ENCODE measurements at regions not wholly inside any gene's neighbourhood (a gene's known extent, or its start where the extent isn't known, plus 50 kb on each side); places are given as distances from the start of the nearest gene placed in this dataset.

DNA sequence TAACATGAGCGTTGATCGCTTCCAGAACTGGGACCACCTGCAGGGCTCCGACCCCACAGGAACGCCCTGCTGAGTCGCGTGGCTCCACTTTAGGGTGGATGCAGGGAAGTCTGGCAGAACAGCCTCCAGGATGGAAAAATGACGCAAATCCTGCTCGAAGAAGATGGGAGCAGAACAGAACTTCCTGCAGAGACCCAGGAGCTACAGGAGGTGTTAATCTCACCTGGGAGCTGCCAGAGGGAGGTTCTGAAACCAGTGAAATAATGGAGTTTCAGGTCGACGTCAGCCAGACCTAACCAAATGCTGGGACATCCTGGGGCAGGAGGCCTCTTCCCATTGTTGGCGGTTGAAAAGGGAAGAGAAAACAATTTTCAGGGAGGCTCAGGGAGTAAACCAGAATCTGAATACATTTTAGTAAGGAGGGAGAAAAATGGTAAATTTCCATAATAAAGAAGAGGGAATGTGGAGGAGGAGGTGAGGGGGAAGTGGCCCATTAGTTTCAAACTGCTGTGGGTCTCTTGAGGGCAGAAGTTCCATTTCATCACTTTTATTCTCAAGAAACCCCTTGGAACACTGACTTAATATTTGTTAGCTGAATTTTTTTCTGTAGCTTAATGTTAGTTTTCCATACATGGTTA is 558.4 kb upstream of the CDH4 start:
- H3K14ac ChIP-seq (ENCODE audit: insufficient read length), result no peak overlapping the region
- no peaks in the 10 kb centered on the region for H4K20me1 ChIP-seq (replicated peaks in 1 of 2; ENCODE audit: control insufficient read depth in 1 of 2, insufficient read depth in 2 of 2, low read length in 2 of 2)
- H2AK5ac ChIP-seq (ENCODE audit: low read depth, low read length), result peak overlapping the region; percentile 45; the same call in 1 of the 2 replicates
- peak overlapping the region; percentile 98; the same call in 1 of the 2 replicates for H2BK20ac ChIP-seq (ENCODE audit: low read length)
- peak overlapping the region; percentile 39 for H4K5ac ChIP-seq (ENCODE audit: insufficient read length, low read depth, low read length)
- DNase-seq (ENCODE audit: low read depth in 1 of 2, low spot score in 2 of 2), result peak in 1 of 2 experiments; percentile 56
- H2BK120ac ChIP-seq (replicated peaks; ENCODE audit: low read depth, low read length), result peak overlapping the region; percentile 93
- H3K27ac ChIP-seq (ENCODE audit: low read depth, low read length), result peak overlapping the region; percentile 75; the same call in 1 of the 2 replicates
- peak overlapping the region; percentile 29 to 44; a peak in 3 of 4 replicates for H3K4me2 ChIP-seq (ENCODE audit: insufficient read depth in 1 of 2, low read depth in 2 of 2, low read length in 2 of 2)
- 28% methylated on average over 11 of the region's 11 CpGs; no CpG with 5 or more reads in 1 of the 2 experiments for WGBS, 2 experiments (ENCODE audit: extremely low coverage in 1 of 2, insufficient coverage in 1 of 2, insufficient read length in 1 of 2, insufficient replicate concordance in 2 of 2, low coverage in 1 of 2, low lambda C conversion rate in 2 of 2, missing lambda C conversion rate in 1 of 2)
- peak overlapping the region; percentile 97 for H2BK12ac ChIP-seq (ENCODE audit: low read depth, low read length)
- H3K79me1 ChIP-seq (ENCODE audit: low read depth, low read length), result no peaks in the 10 kb centered on the region
- H4K8ac ChIP-seq (ENCODE audit: extremely low read depth, insufficient read depth, low read length), result no peak overlapping the region
- H3K4me1 ChIP-seq (replicated peaks in 1 of 4; ENCODE audit: control insufficient read depth in 3 of 4, insufficient read depth in 4 of 4, low read length in 3 of 4), result peaks cover 9 to 19% (median 12%) of the 10 kb centered on the region in 4 experiments
- H2BK15ac ChIP-seq (ENCODE audit: low read length), result peak overlapping the region; percentile 40; the same call in 1 of the 2 replicates
- no peaks in the 10 kb centered on the region for H3K9me3 ChIP-seq (ENCODE audit: insufficient read depth in 2 of 2, low read depth in 1 of 2, low read length in 1 of 2)
- no peaks in the 10 kb centered on the region for H3K79me2 ChIP-seq (ENCODE audit: control insufficient read depth in 1 of 2, insufficient read depth in 2 of 2, low read length in 2 of 2)
- no peak overlapping the region; a peak in 1 of 7 replicates for H3K9ac ChIP-seq (replicated peaks in 1 of 4; ENCODE audit: extremely low read depth in 1 of 4, low read depth in 3 of 4, low read length in 3 of 4)
- 0 out of 3 replicates have a peak, but pooled peaks of 1 of the 2 experiments have one; percentile 18 for TF ChIP-seq EP300 (IDR thresholded peaks at IDR 0.05; ENCODE audit: borderline replicate concordance in 1 of 2, low read depth in 2 of 2, low read length in 2 of 2)
- no peak for TF ChIP-seq ZNF274 (IDR thresholded peaks at IDR 0.05; ENCODE audit: borderline replicate concordance, extremely low read depth, low read length)
- no peak for TF ChIP-seq SP1 (IDR thresholded peaks at IDR 0.05; ENCODE audit: low read depth, low read length)
- TF ChIP-seq, protein P1, sequence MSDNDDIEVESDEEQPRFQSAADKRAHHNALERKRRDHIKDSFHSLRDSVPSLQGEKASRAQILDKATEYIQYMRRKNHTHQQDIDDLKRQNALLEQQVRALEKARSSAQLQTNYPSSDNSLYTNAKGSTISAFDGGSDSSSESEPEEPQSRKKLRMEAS (IDR thresholded peaks at IDR 0.05), result peak; percentile 72
- TF ChIP-seq, protein P2, sequence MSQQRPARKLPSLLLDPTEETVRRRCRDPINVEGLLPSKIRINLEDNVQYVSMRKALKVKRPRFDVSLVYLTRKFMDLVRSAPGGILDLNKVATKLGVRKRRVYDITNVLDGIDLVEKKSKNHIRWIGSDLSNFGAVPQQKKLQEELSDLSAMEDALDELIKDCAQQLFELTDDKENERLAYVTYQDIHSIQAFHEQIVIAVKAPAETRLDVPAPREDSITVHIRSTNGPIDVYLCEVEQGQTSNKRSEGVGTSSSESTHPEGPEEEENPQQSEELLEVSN (IDR thresholded peaks at IDR 0.05), result peak; percentile 71
- H2BK5ac ChIP-seq (ENCODE audit: low read depth, low read length), result peak overlapping the region; percentile 98
- H3K18ac ChIP-seq (ENCODE audit: extremely low read depth, low read length), result peak overlapping the region; percentile 80
- H3K23me2 ChIP-seq (ENCODE audit: low read depth, low read length), result no peaks in the 10 kb centered on the region
- no peak overlapping the region for H3K23ac ChIP-seq (ENCODE audit: insufficient read length)
- peaks cover 0 to 2% (median 0%) of the 10 kb centered on the region in 4 experiments; a peak in 1 of 7 replicates for H3K27me3 ChIP-seq (replicated peaks in 1 of 4; ENCODE audit: control insufficient read depth in 3 of 4, extremely low read depth in 1 of 4, insufficient read depth in 3 of 4, low read length in 3 of 4)
- no peaks in the 10 kb centered on the region for H3K36me3 ChIP-seq (ENCODE audit: control insufficient read depth in 2 of 4, insufficient read depth in 4 of 4, low read length in 3 of 4)
- H4K91ac ChIP-seq (replicated peaks; ENCODE audit: insufficient read length, low read length), result peak overlapping the region; percentile 96
- no peak overlapping the region for H2AFZ ChIP-seq (ENCODE audit: low read length)
- CTCF ChIA-PET (ENCODE audit: partially characterized antibody), result no interaction called here
- no peak for FAIRE-seq
- peak overlapping the region; percentile 66 for H3K56ac ChIP-seq (replicated peaks; ENCODE audit: insufficient read length, low read depth, low read length)
- peak overlapping the region; percentile 94 for H3K4ac ChIP-seq (replicated peaks; ENCODE audit: insufficient read length, low read depth, low read length)
- peak overlapping the region in 3 of 4 experiments; percentile 1 to 31 (median 3); a peak in 1 of 8 replicates for H3K4me3 ChIP-seq (ENCODE audit: extremely low read depth in 1 of 4, insufficient read depth in 2 of 4, low read depth in 3 of 4, low read length in 4 of 4)
- POLR2A ChIA-PET (ENCODE audit: partially characterized antibody), result no interaction called here

Data from H1 (cell line).